ENCODE measurements at regions not wholly inside any gene's neighbourhood (a gene's known extent, or its start where the extent isn't known, plus 50 kb on each side); places are given as distances from the start of the nearest gene placed in this dataset.

DNA sequence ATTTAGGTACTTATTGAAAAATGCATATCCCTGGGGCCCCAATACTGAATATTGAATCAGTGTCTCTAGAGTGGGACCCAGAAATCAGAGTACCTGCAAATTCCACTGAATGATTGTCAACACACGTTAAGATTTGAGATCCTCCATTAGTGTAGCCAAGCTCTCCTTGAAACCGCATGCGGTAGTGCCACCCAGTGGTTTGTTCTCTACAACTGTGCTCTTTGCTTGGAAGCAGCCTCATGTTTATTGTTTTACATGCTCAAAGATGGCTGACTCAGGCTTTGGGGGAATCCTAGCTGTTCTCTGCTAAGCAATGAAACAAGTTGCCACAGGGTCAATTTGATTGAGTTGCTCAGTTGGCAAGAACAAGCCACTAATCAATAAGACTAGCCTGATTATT lies 340.2 kb upstream of the CELF2 start:
- H3K27me3 ChIP-seq (ENCODE audit: insufficient read depth, low read length), result no peaks in the 10 kb centered on the region
- no peak overlapping the region for H2AFZ ChIP-seq (ENCODE audit: low read depth, low read length, poor library complexity, severe bottlenecking)
- H3K4me1 ChIP-seq (ENCODE audit: control insufficient read depth in 1 of 2, insufficient read depth in 2 of 2, low read length in 2 of 2), result no peaks in the 10 kb centered on the region
- CTCF ChIA-PET, result interaction anchor here (0.6 to 0.7 kb wide), 2 partner anchors 1069 to 1335 kb away, joined by 3 read pairs; no protein-coding TSS in a partner anchor
- H3K4me2 ChIP-seq (ENCODE audit: low read length), result no peak overlapping the region
- no peaks in the 10 kb centered on the region for H3K9me2 ChIP-seq (ENCODE audit: insufficient read depth)
- H3K9me3 ChIP-seq (ENCODE audit: control insufficient read depth in 1 of 2, insufficient read depth in 1 of 2, low read depth in 1 of 2, low read length in 2 of 2), result peaks cover 12 to 28% of the 10 kb centered on the region in 2 experiments; a peak in 3 of 4 replicates
- H3K4me3 ChIP-seq (replicated peaks in 1 of 2; ENCODE audit: low read depth in 1 of 2, low read length in 2 of 2), result no peak overlapping the region
- POLR2A ChIA-PET, result no interaction called here
- no peaks in the 10 kb centered on the region for H4K20me1 ChIP-seq (ENCODE audit: insufficient read depth)
- RAD21 ChIA-PET (ENCODE audit: low non-redundant PET in 1 of 2, low total read pairs in 2 of 2, uncharacterized antibody in 2 of 2, unreplicated experiment in 2 of 2), result no interaction called here
- H3K27ac ChIP-seq (ENCODE audit: low read depth, low read length), result no peak overlapping the region
- TF ChIP-seq, protein P1, sequence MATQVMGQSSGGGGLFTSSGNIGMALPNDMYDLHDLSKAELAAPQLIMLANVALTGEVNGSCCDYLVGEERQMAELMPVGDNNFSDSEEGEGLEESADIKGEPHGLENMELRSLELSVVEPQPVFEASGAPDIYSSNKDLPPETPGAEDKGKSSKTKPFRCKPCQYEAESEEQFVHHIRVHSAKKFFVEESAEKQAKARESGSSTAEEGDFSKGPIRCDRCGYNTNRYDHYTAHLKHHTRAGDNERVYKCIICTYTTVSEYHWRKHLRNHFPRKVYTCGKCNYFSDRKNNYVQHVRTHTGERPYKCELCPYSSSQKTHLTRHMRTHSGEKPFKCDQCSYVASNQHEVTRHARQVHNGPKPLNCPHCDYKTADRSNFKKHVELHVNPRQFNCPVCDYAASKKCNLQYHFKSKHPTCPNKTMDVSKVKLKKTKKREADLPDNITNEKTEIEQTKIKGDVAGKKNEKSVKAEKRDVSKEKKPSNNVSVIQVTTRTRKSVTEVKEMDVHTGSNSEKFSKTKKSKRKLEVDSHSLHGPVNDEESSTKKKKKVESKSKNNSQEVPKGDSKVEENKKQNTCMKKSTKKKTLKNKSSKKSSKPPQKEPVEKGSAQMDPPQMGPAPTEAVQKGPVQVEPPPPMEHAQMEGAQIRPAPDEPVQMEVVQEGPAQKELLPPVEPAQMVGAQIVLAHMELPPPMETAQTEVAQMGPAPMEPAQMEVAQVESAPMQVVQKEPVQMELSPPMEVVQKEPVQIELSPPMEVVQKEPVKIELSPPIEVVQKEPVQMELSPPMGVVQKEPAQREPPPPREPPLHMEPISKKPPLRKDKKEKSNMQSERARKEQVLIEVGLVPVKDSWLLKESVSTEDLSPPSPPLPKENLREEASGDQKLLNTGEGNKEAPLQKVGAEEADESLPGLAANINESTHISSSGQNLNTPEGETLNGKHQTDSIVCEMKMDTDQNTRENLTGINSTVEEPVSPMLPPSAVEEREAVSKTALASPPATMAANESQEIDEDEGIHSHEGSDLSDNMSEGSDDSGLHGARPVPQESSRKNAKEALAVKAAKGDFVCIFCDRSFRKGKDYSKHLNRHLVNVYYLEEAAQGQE (IDR thresholded peaks at IDR 0.05; ENCODE audit: low read depth), result no peak
- no peak for TF ChIP-seq RAD21 (IDR thresholded peaks at IDR 0.05; ENCODE audit: low read depth)
- TF ChIP-seq ATF3 (IDR thresholded peaks at IDR 0.05), result no peak
- TF ChIP-seq TCF7L2 (IDR thresholded peaks at IDR 0.05; ENCODE audit: borderline replicate concordance, extremely low read depth, insufficient read depth, insufficient read length), result no peak
- no peak for TF ChIP-seq POLR2AphosphoS5 (IDR thresholded peaks at IDR 0.05; ENCODE audit: low read depth, low read length)
- no peak for TF ChIP-seq EGR1 (IDR thresholded peaks at IDR 0.05; ENCODE audit: low read depth)
- TF ChIP-seq, protein P2, sequence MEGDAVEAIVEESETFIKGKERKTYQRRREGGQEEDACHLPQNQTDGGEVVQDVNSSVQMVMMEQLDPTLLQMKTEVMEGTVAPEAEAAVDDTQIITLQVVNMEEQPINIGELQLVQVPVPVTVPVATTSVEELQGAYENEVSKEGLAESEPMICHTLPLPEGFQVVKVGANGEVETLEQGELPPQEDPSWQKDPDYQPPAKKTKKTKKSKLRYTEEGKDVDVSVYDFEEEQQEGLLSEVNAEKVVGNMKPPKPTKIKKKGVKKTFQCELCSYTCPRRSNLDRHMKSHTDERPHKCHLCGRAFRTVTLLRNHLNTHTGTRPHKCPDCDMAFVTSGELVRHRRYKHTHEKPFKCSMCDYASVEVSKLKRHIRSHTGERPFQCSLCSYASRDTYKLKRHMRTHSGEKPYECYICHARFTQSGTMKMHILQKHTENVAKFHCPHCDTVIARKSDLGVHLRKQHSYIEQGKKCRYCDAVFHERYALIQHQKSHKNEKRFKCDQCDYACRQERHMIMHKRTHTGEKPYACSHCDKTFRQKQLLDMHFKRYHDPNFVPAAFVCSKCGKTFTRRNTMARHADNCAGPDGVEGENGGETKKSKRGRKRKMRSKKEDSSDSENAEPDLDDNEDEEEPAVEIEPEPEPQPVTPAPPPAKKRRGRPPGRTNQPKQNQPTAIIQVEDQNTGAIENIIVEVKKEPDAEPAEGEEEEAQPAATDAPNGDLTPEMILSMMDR (IDR thresholded peaks at IDR 0.05 in 2 of 3, conservative IDR thresholded peaks at IDR 0.05 in 1 of 3; ENCODE audit: borderline replicate concordance in 1 of 3, insufficient read depth in 1 of 3, low read depth in 2 of 3, low read length in 2 of 3), result no peak
- TF ChIP-seq POLR2A (IDR thresholded peaks at IDR 0.05; ENCODE audit: borderline replicate concordance, extremely low read depth, insufficient read depth, insufficient read length), result no peak
- TF ChIP-seq FOSL1 (IDR thresholded peaks at IDR 0.05; ENCODE audit: low read depth), result no peak
- no peak for TF ChIP-seq ZBTB33 (IDR thresholded peaks at IDR 0.05; ENCODE audit: extremely low read depth, insufficient replicate concordance, low read length)
- no peak for ATAC-seq
- intact Hi-C loops (cut with micrococcal nuclease), result no loop called here
- H3K36me3 ChIP-seq (ENCODE audit: control insufficient read depth in 1 of 2, insufficient read depth in 2 of 2, low read length in 2 of 2), result no peaks in the 10 kb centered on the region
- no peak for DNase-seq (ENCODE audit: low read depth, low spot score)
- no peaks in the 10 kb centered on the region for H3K79me2 ChIP-seq (ENCODE audit: insufficient read depth, low read length)
- no peak overlapping the region for H3K9ac ChIP-seq (ENCODE audit: low read length)
- no TSS peak for BruUV-seq (replicated peaks)

Measured in HCT116 (cell line).